Skeletal muscle tissue (tissue), 3 donors: ENCODE measurements at regions not wholly inside any gene's neighbourhood (a gene's known extent, or its start where the extent isn't known, plus 50 kb on each side); places are given as distances from the start of the nearest gene placed in this dataset.

ENCODE experiments used
- H3K27ac ChIP-seq: one replicate; pipeline ENCODE4 v1.7.0; 2013; ENCODE audit warnings: mild to moderate bottlenecking, low read depth, low read length, inconsistent platforms
- H3K27me3 ChIP-seq, 3 donors: one replicate each; pipeline ENCODE4 v1.7.0; 2013; ENCODE audit warnings: low read length in 3 of 3; ENCODE audit not compliant: control insufficient read depth in 3 of 3, insufficient read depth in 3 of 3
- H3K36me3 ChIP-seq, 3 donors: one replicate each; pipeline ENCODE4 v1.7.0; 2013; ENCODE audit warnings: low read length in 3 of 3; ENCODE audit not compliant: control insufficient read depth in 3 of 3, insufficient read depth in 3 of 3
- H3K4me1 ChIP-seq, 3 donors: one replicate each; pipeline ENCODE4 v1.7.0; 2013; ENCODE audit warnings: low read length in 3 of 3, mild to moderate bottlenecking in 3 of 3; ENCODE audit not compliant: control insufficient read depth in 3 of 3, insufficient read depth in 3 of 3
- H3K4me3 ChIP-seq, 3 donors: one replicate each; pipeline ENCODE4 v1.7.0; 2013; ENCODE audit warnings: low read length in 3 of 3
- H3K9ac ChIP-seq, 3 donors: one replicate each; pipeline ENCODE4 v1.7.0; 2013; ENCODE audit warnings: low read length in 3 of 3, mild to moderate bottlenecking in 3 of 3, moderate library complexity in 2 of 3, low read depth in 1 of 3
- H3K9me3 ChIP-seq, 3 donors: one replicate each; pipeline ENCODE4 v1.7.0; 2013; ENCODE audit warnings: low read length in 3 of 3; ENCODE audit not compliant: control insufficient read depth in 3 of 3
- donor health status: Osteomylitis.

DNA sequence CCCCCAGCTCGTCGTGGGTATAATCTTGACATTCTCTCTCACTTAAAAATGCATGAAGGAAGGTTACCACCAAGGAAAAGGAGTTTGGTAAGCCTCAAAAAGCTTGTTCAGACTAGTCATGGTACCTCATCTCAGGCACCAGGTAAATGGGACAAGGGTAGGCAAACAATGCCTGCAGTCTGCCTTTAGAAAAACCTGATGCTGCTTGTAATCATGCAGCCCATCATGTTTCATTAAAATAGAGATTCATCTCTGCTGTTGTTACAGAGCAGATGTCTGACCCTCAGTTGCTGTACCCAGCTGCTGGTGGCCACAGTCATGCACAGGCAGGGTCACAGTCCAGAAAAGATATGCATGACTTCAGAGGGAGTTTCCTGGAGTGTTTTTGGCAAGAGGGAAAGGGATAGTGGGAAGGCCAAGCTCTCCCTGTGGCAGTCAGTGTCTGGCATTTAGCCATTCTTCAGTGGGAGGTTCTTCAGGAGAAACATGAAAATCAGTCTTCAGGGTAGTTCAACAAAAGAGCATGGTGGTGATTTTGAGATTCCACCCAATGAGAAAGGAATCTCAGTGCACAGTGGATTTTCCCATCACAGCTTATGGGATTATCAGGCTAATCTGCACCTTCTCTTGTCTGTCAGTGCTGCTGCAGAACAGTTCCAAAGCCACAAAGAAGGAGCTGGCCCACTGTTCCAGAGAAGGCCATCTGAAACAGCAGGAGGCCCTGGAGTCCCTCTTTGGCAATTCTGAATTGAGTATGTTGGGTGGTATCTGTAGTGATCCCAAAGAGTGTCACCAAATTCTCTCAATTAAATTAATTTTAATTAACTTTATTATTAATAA lies 202.7 kb upstream of the FRMD6 start:
- no peak overlapping the region for H3K27ac ChIP-seq
- H3K9me3 ChIP-seq = no peaks in the 10 kb centered on the region
- H3K36me3 ChIP-seq = no peaks in the 10 kb centered on the region
- no peak overlapping the region for H3K4me3 ChIP-seq
- no peak overlapping the region for H3K9ac ChIP-seq
- H3K27me3 ChIP-seq = no peaks in the 10 kb centered on the region
- H3K4me1 ChIP-seq = peaks cover 0 to 12% (median 8%) of the 10 kb centered on the region in 3 donors

DNA sequence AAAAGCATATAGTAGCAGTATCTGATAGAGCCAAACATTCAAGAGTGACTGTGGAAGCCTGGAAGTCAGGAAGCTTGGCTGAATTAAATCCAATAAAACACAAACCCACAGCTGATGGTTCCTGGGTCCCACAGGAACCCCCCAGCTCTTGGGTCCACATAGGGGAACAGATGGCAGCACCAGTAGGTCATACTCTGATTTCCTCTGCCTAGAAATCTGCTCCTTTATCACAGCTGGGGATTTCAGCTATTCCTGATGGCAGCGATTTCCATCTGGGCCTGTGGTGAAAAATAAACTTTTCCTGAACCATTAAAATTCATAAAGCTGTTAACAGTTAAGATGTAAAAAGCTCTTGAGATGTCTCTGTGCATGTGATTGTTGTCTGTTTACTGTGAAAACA lies 202.0 kb upstream of the FRMD6 start:
- no peak overlapping the region for H3K4me3 ChIP-seq
- H3K36me3 ChIP-seq = no peaks in the 10 kb centered on the region
- no peak overlapping the region for H3K27ac ChIP-seq
- H3K4me1 ChIP-seq = peaks cover 0 to 13% (median 8%) of the 10 kb centered on the region in 3 donors
- H3K9me3 ChIP-seq = no peaks in the 10 kb centered on the region
- H3K27me3 ChIP-seq = no peaks in the 10 kb centered on the region
- H3K9ac ChIP-seq = no peak overlapping the region

- Histone ChIP-seq H3K36me3 (no peaks in the 10 kb centered on the region), H3K9me3 (no peaks in the 10 kb centered on the region), H3K4me3 (no peak overlapping the region), H3K27ac (no peak overlapping the region), H3K9ac (no peak overlapping the region), H3K4me1 (peaks cover 0 to 13% (median 8%) of the 10 kb centered on the region in 3 donors), H3K27me3 (no peaks in the 10 kb centered on the region)
These were observed 200.1 kb upstream of the FRMD6 start for GRCh38 chr14:51451561-51451960.

- Histone ChIP-seq H3K9me3 (no peaks in the 10 kb centered on the region), H3K9ac (no peak overlapping the region), H3K27me3 (no peaks in the 10 kb centered on the region), H3K27ac (no peak overlapping the region), H3K36me3 (no peaks in the 10 kb centered on the region), H3K4me1 (peaks cover 0 to 8% (median 4%) of the 10 kb centered on the region in 3 donors), H3K4me3 (no peak overlapping the region)
These were observed 197.8 kb upstream of the FRMD6 start for GRCh38 chr14:51453869-51454268.

DNA sequence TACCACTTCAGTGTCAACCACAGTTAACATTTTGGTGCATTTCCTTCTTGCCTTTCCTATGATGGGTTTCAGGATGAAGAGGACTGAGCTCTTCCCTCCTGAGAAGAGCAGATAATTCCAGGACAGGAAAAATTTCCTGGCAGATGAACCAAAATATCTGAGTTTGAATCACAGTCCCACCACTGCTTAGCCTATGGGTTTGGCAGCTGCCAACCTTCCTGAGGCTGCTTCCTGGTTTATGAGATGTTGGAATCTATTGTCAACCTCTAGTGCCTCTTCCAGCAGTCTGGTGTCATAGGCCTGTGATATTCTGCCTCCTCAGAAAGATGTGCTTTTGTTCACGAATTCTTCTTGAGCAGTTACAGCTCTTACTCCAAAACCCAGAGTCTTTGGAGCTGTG lies 197.4 kb upstream of the FRMD6 start:
- Histone ChIP-seq H3K4me1 (peaks cover 0 to 3% (median under 1%) of the 10 kb centered on the region in 3 donors), H3K9me3 (no peaks in the 10 kb centered on the region), H3K27me3 (no peaks in the 10 kb centered on the region), H3K27ac (no peak overlapping the region), H3K9ac (no peak overlapping the region), H3K36me3 (no peaks in the 10 kb centered on the region), H3K4me3 (no peak overlapping the region)

- peaks cover 0 to 3% (median 0%) of the 10 kb centered on the region in 3 donors for H3K4me1 ChIP-seq
- H3K27ac ChIP-seq = no peak overlapping the region
- no peaks in the 10 kb centered on the region for H3K27me3 ChIP-seq
- H3K4me3 ChIP-seq = no peak overlapping the region
- H3K9ac ChIP-seq = no peak overlapping the region
- no peaks in the 10 kb centered on the region for H3K36me3 ChIP-seq
- H3K9me3 ChIP-seq = no peaks in the 10 kb centered on the region
These were observed 196.5 kb upstream of the FRMD6 start for GRCh38 chr14:51455041-51455835.

- peaks cover 0 to 3% (median 0%) of the 10 kb centered on the region in 3 donors for H3K4me1 ChIP-seq
- H3K36me3 ChIP-seq = no peaks in the 10 kb centered on the region
- H3K27me3 ChIP-seq = no peaks in the 10 kb centered on the region
- H3K27ac ChIP-seq = no peak overlapping the region
- no peaks in the 10 kb centered on the region for H3K9me3 ChIP-seq
- no peak overlapping the region for H3K4me3 ChIP-seq
- H3K9ac ChIP-seq = no peak overlapping the region
These were observed 193.7 kb upstream of the FRMD6 start for GRCh38 chr14:51457843-51458562.

DNA sequence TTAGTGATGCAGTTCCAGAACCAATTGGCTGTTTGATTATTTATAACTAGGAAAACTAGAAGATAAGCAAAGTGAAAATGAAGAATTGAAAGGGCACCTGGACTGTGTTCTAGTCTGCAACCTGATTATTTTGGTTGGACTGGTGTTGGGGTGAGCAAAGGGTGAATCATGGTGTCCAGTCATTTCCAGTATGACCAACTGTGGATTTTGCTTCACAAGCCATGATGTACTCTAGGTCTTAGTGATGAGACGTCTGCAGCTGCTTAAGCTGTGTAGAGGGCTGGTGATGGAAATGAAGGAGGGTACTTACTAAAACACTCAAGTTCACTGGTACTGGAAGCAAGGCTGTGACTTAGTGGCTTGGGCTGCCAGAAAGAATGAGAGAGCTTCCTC lies 193.2 kb upstream of the FRMD6 start:
- H3K27me3 ChIP-seq = no peaks in the 10 kb centered on the region
- no peak overlapping the region for H3K4me3 ChIP-seq
- H3K36me3 ChIP-seq = no peaks in the 10 kb centered on the region
- H3K9ac ChIP-seq = no peak overlapping the region
- H3K9me3 ChIP-seq = no peaks in the 10 kb centered on the region
- H3K27ac ChIP-seq = no peak overlapping the region
- peaks cover 0 to 3% (median 0%) of the 10 kb centered on the region in 3 donors for H3K4me1 ChIP-seq

DNA sequence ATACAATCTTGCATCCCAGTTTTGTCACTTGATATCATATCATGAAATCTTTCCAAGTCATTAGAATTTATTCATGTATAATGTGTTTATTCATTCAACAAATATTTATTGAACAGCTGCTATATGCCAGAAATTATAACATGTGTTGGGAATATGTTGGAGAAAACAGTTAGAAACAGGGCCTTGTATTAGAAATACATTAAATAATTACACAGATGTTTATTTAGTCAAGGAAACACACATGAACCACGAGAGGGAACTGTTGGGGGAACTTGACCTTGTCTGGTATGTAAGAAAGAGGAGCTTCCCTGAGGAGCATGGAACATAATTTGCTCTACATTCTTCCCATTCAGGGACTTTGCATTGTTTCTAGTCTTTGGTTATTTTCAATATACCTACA lies 191.7 kb upstream of the FRMD6 start:
- no peaks in the 10 kb centered on the region for H3K4me1 ChIP-seq
- H3K9ac ChIP-seq = no peak overlapping the region
- no peaks in the 10 kb centered on the region for H3K27me3 ChIP-seq
- H3K9me3 ChIP-seq = no peaks in the 10 kb centered on the region
- H3K4me3 ChIP-seq = no peak overlapping the region
- no peak overlapping the region for H3K27ac ChIP-seq
- no peaks in the 10 kb centered on the region for H3K36me3 ChIP-seq
